HG03097 (cell line): ENCODE measurements at regions not wholly inside any gene's neighbourhood (a gene's known extent, or its start where the extent isn't known, plus 50 kb on each side); places are given as distances from the start of the nearest gene placed in this dataset.

Experiments used
- ATAC-seq: cut with Tn5 transposase; IDR thresholded peaks from one replicate; pipeline ENCODE4 v1.9.1; 2021; ENCODE audit not compliant: unreplicated experiment, low FRiP score

DNA sequence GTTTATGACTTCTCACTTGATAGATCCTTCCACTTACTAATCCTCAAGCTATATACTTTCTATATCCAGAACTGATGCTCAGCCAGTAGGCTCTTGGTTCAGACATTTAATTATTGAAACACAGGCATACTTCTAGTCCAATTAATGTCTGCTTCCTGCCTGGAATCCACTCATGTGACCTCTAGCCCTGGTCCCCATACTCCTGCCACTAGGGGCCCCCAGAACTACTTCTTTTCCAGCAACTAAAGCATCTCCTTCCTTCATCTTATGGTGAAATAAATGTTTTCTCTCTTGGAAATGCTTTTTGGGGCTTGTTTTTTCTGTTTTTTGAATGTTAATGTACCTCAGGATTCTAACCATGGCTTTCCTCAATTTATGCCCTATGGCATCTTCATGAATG is 527.6 kb downstream of the SATB2 start:
- ATAC-seq = no peak

DNA sequence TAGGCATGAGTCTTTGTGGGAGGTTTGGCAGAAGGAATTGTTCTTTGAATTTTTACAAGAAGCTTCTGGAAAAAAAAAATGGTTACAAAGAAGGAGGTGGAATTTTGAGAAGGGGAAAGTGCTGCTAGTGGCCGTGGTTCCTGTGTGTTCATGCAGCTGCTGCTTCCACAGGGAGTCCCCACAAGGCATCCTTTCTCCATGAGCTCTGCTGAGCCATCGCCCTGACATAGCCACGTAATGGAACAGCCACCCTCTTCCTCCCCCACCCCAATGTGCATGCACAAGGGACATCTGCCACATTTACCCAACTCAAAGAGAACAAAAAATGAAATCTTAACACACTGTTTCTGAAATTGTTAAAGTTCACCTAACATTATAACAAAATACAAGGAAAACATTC is 529.7 kb downstream of the SATB2 start:
- ATAC-seq = no peak

- ATAC-seq = no peak
Measured at GRCh38 chr2:198917926-198918720, 539.6 kb downstream of the SATB2 start.

GRCh38 chr2:198917275-198917674 is 540.5 kb downstream of the SATB2 start:
- ATAC-seq = no peak

- ATAC-seq = no peak
Measured at GRCh38 chr2:198916548-198917080, 541.1 kb downstream of the SATB2 start.

DNA sequence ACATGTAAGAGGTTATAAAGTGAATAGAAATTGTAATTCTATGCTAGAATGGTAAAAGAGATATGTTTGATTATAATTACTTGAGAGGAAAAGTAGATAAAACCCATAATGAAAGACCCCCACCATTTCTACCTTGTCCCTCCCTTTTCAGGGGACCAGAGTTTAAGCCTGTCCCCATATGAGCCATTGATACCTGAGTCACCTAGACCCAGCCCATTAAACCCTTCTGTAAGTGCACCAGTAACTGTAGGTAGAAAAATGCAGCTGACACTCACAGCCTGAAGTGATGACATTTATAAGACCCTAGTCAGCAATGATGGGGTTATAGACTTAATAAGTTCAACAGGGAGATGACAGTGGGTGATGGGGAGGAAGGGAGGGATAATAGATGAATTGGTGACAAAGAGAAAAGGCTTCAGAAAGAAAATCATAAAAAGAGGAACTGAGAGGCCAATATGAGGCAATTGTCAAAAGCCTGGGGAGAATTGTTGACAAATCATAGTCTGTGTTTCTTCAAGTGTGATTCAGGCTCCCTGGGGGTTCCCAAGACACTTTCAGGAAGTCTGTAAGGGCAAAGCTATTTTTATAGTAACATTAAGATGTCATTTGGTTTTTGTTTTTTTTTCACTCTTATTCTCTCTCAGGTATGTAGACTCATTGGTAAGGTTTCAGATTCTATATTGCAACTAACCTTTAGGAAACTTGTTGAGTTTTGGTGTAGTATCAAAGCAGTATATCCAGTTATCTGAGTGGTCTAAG is 544.2 kb downstream of the SATB2 start:
- ATAC-seq = peak; percentile 99

DNA sequence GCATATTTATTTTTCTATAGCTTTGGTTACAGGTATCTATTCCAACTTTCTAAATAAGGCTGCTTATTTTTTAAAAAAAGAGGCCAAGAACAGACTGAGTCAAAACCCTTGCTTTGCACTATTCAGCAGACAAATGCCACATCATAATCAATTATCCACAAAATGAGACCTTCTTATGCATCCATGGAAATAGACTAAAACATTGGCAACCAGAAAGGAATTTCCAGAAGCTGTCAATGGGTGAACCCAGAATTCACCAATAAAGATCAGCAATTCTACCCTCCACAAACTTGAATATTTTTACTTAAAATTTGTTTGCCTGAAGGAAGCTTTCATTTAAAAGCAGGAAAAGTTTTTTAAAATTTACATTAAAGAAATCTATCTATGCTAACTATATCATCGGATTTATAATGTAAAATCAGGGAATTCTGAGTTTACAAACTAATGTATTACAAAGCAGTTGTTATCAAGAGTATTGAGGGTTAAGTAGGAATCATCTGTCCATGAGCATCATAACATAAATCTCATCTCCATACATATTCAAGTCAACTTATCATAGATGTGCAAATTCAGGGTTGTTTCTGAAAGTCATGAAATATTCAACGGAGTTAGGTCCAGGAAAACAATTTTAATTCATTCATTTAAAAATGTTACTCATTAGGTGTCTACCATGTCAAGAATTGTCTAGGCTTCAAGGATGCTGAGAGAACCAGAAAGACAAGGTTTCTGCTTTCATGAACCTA is 548.0 kb downstream of the SATB2 start:
- ATAC-seq = no peak

GRCh38 chr2:198905881-198906612 is 551.7 kb downstream of the SATB2 start:
- no peak for ATAC-seq

GRCh38 chr2:198901894-198902293 is 555.8 kb downstream of the SATB2 start:
- ATAC-seq = no peak

DNA sequence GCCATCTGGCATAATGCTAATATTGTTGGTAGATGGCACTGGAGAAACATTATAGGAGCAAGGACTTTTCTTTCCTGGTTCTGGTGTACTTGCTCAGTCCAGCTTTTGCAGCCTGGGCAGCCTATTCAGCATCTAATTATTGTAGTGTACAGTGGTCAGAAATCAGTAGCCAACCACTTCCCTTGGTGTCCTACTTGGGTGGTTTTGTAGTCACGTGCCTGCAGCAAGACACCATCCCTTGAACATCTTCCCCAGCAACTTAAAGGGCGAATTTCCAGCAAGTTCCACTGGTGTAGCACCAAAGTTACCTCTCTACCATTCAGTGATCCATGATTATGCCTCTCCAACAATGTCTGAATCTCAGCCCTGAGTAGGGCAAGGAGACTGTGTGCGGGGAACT is 557.6 kb downstream of the SATB2 start:
- no peak for ATAC-seq

GRCh38 chr2:198890490-198890889 is 567.2 kb downstream of the SATB2 start:
- ATAC-seq = no peak

- ATAC-seq = no peak
Measured at GRCh38 chr2:198883604-198884003, 574.1 kb downstream of the SATB2 start.

DNA sequence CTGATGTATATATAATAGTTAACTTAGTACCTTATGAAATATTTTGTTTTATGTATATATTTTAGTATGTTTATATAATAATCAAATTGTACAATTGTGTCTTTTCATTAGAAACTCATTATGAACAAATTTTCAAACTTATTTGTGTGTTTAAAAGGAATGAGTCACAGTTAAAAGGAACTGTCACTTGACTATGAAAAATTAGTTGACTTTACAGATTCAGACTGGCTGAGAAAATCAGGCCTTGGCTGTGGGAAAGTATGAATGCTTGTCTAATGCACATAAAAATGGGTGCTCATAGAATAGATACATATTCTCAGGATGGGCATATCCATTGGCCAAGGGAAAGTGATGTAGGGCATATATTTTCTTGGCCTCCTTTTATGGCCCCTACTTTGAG is 576.8 kb downstream of the SATB2 start:
- ATAC-seq = no peak

GRCh38 chr2:198880421-198880820 is 577.3 kb downstream of the SATB2 start:
- no peak for ATAC-seq

- ATAC-seq = no peak
Measured at GRCh38 chr2:198874472-198874858, 583.3 kb downstream of the SATB2 start.

- ATAC-seq = no peak
Measured at GRCh38 chr2:198873503-198874471, 584.0 kb downstream of the SATB2 start.

DNA sequence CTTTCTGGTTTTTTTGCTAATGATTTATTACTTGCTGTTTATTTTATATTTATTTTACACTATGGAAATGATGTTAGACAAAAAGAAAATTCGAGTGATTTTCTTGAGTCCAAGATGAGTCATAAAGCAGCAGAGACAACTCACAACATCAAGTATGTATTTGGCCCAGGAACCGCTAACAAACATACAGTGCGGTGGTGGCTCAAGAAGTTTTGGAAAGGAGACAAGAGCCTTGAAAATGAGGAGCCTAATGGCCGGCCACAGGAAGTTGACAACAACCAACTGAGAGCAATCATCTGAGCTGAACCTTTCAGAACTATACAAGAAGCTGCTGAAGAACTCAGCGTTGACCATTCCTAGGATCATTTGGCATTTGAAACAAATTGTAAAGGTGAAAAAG is 594.1 kb downstream of the SATB2 start:
- ATAC-seq = no peak

DNA sequence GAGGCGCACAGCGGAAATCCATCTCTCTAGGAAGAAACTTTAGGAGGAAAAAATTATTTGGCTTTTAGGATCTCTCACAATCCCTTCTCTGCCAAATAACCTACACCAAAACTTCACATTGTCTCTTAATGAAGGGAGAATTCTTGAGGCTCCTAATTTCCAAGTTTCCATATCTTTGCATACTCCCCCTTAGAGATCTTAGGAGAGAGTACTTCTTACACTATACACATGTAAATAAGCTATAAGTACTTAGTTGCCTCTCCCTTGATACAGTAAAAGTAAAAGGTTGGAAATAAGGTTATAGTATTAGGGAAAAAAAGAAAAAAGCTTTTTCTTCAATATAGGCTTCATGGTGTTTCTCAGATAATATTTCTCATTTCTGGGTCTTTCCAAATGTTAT is 596.7 kb downstream of the SATB2 start:
- no peak for ATAC-seq

GRCh38 chr2:198857246-198857645 is 600.5 kb downstream of the SATB2 start:
- no peak for ATAC-seq
